Smooth muscle cell (in vitro differentiated cells): ENCODE measurements at regions not wholly inside any gene's neighbourhood (a gene's known extent, or its start where the extent isn't known, plus 50 kb on each side); places are given as distances from the start of the nearest gene placed in this dataset.

Experiments
- DNase-seq: peaks from one replicate; lab custom pipeline; 2025; ENCODE audit not compliant: unreplicated experiment; lab: John Stamatoyannopoulos, UW
- H2AFZ ChIP-seq: fragments of 200-600 bp; sonication (generic); 2 replicates; pipeline ENCODE4 v1.6.0; 2016; ENCODE audit warnings: antibody characterized with exemption, low read depth, mild to moderate bottlenecking
- H3F3A ChIP-seq: fragments of 200-600 bp; sonication (generic); 2 replicates; pipeline ENCODE4 v1.6.0; 2017; ENCODE audit warnings: antibody characterized with exemption, low read depth
- H3K27ac ChIP-seq: fragments of 200-600 bp; sonication (generic); 2 replicates; pipeline ENCODE4 v1.5.1; 2016; ENCODE audit warnings: low read depth, mild to moderate bottlenecking
- H3K27me3 ChIP-seq: fragments of 200-600 bp; sonication (generic); 2 replicates; pipeline ENCODE4 v1.6.1; 2016; ENCODE audit warnings: low read depth, mild to moderate bottlenecking
- H3K36me3 ChIP-seq: fragments of 200-600 bp; sonication (generic); 2 replicates; pipeline ENCODE4 v1.5.1; 2016; ENCODE audit warnings: low read depth
- H3K4me1 ChIP-seq: fragments of 200-600 bp; sonication (generic); 2 replicates; pipeline ENCODE4 v1.5.1; 2016; ENCODE audit warnings: low read depth
- H3K4me2 ChIP-seq: fragments of 200-600 bp; sonication (generic); 2 replicates; pipeline ENCODE4 v1.6.0; 2016; ENCODE audit warnings: mild to moderate bottlenecking
- H3K4me3 ChIP-seq: fragments of 200-600 bp; sonication (generic); 2 replicates; pipeline ENCODE4 v1.5.1; 2016; ENCODE audit warnings: mild to moderate bottlenecking
- H3K79me2 ChIP-seq: fragments of 200-600 bp; sonication (generic); 2 replicates; pipeline ENCODE4 v1.6.0; 2016; ENCODE audit warnings: low read depth, mild to moderate bottlenecking
- H3K9ac ChIP-seq: fragments of 200-600 bp; sonication (generic); 2 replicates; pipeline ENCODE4 v1.6.0; 2016; ENCODE audit warnings: low read depth
- H3K9me3 ChIP-seq: fragments of 200-600 bp; sonication (generic); replicated peaks from 2 replicates; pipeline ENCODE4 v1.5.1; 2016; ENCODE audit warnings: low read depth
- H4K20me1 ChIP-seq: fragments of 200-600 bp; sonication (generic); 2 replicates; pipeline ENCODE4 v1.6.0; 2016; ENCODE audit warnings: low read depth
- CTCF ChIP-seq: fragments of 200-600 bp; sonication (generic); IDR thresholded peaks from 2 replicates; pipeline ENCODE4 v1.5.1; 2017; ENCODE audit warnings: borderline replicate concordance, mild to moderate bottlenecking, antibody characterized with exemption; ENCODE audit not compliant: insufficient read depth, poor library complexity, severe bottlenecking
- WGBS: methylation state at CpG from one replicate; pipeline ENCODE4 v1.1.7; 2016; ENCODE audit warnings: low lambda C conversion rate; 5-methylcytosine and 5-hydroxymethylcytosine counted together

GRCh38 chr9:1738511-1739100 is 276.5 kb upstream of the SMARCA2 start:
- Histone ChIP-seq H3K4me2 (no peak overlapping the region), H3K9ac (no peak overlapping the region)
- 48% methylated on average over 4 of the region's 4 CpGs for WGBS

GRCh38 chr9:1743121-1743960 is 271.8 kb upstream of the SMARCA2 start:
- Histone ChIP-seq H3K9ac (no peak overlapping the region), H4K20me1 (no peaks in the 10 kb centered on the region), H3K79me2 (no peaks in the 10 kb centered on the region), H3K27me3 (no peaks in the 10 kb centered on the region), H3K4me1 (peaks cover 14% of the 10 kb centered on the region), H3K4me3 (no peak overlapping the region), H3K9me3 (no peaks in the 10 kb centered on the region), H3K4me2 (no peak overlapping the region), H3K36me3 (no peaks in the 10 kb centered on the region), H3K27ac (no peak overlapping the region), H2AFZ (no peak overlapping the region), H3F3A (no peaks in the 10 kb centered on the region)
- DNase-seq: no peak
- WGBS: 78% methylated on average over 7 of the region's 7 CpGs
- TF ChIP-seq CTCF: no peak

More at GRCh38 chr9:1738511-1739100, 276.5 kb upstream of the SMARCA2 start:
- no peaks in the 10 kb centered on the region for H4K20me1 ChIP-seq
- no peak overlapping the region for H2AFZ ChIP-seq
- H3K9me3 ChIP-seq: no peaks in the 10 kb centered on the region
- H3K36me3 ChIP-seq: no peaks in the 10 kb centered on the region
- no peak for DNase-seq
- H3K27me3 ChIP-seq: no peaks in the 10 kb centered on the region
- no peaks in the 10 kb centered on the region for H3F3A ChIP-seq
- no peaks in the 10 kb centered on the region for H3K79me2 ChIP-seq
- no peak for TF ChIP-seq CTCF
- H3K4me3 ChIP-seq: no peak overlapping the region
- peaks cover 11% of the 10 kb centered on the region for H3K4me1 ChIP-seq
- no peak overlapping the region for H3K27ac ChIP-seq

- Histone ChIP-seq H3K27ac (no peak overlapping the region), H3K4me3 (no peak overlapping the region), H2AFZ (no peak overlapping the region), H3K79me2 (no peaks in the 10 kb centered on the region), H3K4me1 (peaks cover 14% of the 10 kb centered on the region), H3K4me2 (no peak overlapping the region), H3K27me3 (no peaks in the 10 kb centered on the region), H3F3A (no peaks in the 10 kb centered on the region), H4K20me1 (no peaks in the 10 kb centered on the region), H3K9ac (no peak overlapping the region), H3K36me3 (no peaks in the 10 kb centered on the region), H3K9me3 (no peaks in the 10 kb centered on the region)
- TF ChIP-seq CTCF: no peak
- DNase-seq: no peak
- WGBS: 31% methylated on average over 2 of the region's 2 CpGs
These were observed 269.2 kb upstream of the SMARCA2 start for GRCh38 chr9:1745980-1746379.
